ENCODE measurements at regions not wholly inside any gene's neighbourhood (a gene's known extent, or its start where the extent isn't known, plus 50 kb on each side); places are given as distances from the start of the nearest gene placed in this dataset.

GRCh38 chr10:84588426-84588825, 260.0 kb downstream of the CCSER2 start:
- TF ChIP-seq CTCF (IDR thresholded peaks at IDR 0.05; ENCODE audit: low read depth, low read length) (no peak), POLR2A (IDR thresholded peaks at IDR 0.05; ENCODE audit: extremely low read depth, insufficient read length) (no peak)
